ENCODE measurements at regions not wholly inside any gene's neighbourhood (a gene's known extent, or its start where the extent isn't known, plus 50 kb on each side); places are given as distances from the start of the nearest gene placed in this dataset.
A peak's percentile ranks its signal among the peaks of the same experiment; 100 is the strongest.

GRCh38 chr3:6600237-6600636 lies 260.7 kb upstream of the GRM7 start:
- TF ChIP-seq CTCF (IDR thresholded peaks at IDR 0.05; ENCODE audit: control insufficient read depth, extremely low read depth, insufficient read depth): no peak
- no peak overlapping the region for H3K4me3 ChIP-seq (ENCODE audit: low read depth, low read length)
- no peak for DNase-seq (ENCODE audit: low read depth)

GRCh38 chr3:6601374-6601773 lies 259.5 kb upstream of the GRM7 start:
- DNase-seq (ENCODE audit: low read depth): no peak
- TF ChIP-seq CTCF (IDR thresholded peaks at IDR 0.05; ENCODE audit: control insufficient read depth, extremely low read depth, insufficient read depth): no peak
- no peak overlapping the region for H3K4me3 ChIP-seq (ENCODE audit: low read depth, low read length)

- no peak overlapping the region for H3K4me3 ChIP-seq (ENCODE audit: low read depth, low read length)
- TF ChIP-seq CTCF (IDR thresholded peaks at IDR 0.05; ENCODE audit: control insufficient read depth, extremely low read depth, insufficient read depth): no peak
- no peak for DNase-seq (ENCODE audit: low read depth)
These were observed 258.6 kb upstream of the GRM7 start for GRCh38 chr3:6602329-6602728.

GRCh38 chr3:6605227-6605626 lies 255.7 kb upstream of the GRM7 start:
- no peak for TF ChIP-seq CTCF (IDR thresholded peaks at IDR 0.05; ENCODE audit: control insufficient read depth, extremely low read depth, insufficient read depth)
- H3K4me3 ChIP-seq (ENCODE audit: low read depth, low read length): no peak overlapping the region
- DNase-seq (ENCODE audit: low read depth): no peak

- no peak for DNase-seq (ENCODE audit: low read depth)
- TF ChIP-seq CTCF (IDR thresholded peaks at IDR 0.05; ENCODE audit: control insufficient read depth, extremely low read depth, insufficient read depth): no peak
- no peak overlapping the region for H3K4me3 ChIP-seq (ENCODE audit: low read depth, low read length)
These were observed 252.1 kb upstream of the GRM7 start for GRCh38 chr3:6608843-6609242.

GRCh38 chr3:6612034-6612616 lies 248.8 kb upstream of the GRM7 start:
- TF ChIP-seq CTCF (IDR thresholded peaks at IDR 0.05; ENCODE audit: control insufficient read depth, extremely low read depth, insufficient read depth): no peak

GRCh38 chr3:6622260-6622659 lies 238.7 kb upstream of the GRM7 start:
- DNase-seq (ENCODE audit: low read depth): peak; percentile 63
- H3K4me3 ChIP-seq (ENCODE audit: low read depth, low read length): no peak overlapping the region
- no peak for TF ChIP-seq CTCF (IDR thresholded peaks at IDR 0.05; ENCODE audit: control insufficient read depth, extremely low read depth, insufficient read depth)

More at GRCh38 chr3:6612034-6612616, 248.8 kb upstream of the GRM7 start:
- no peak for DNase-seq (ENCODE audit: low read depth)
- no peak overlapping the region for H3K4me3 ChIP-seq (ENCODE audit: low read depth, low read length)
